T-helper 1 cell (primary cell): ENCODE measurements at regions not wholly inside any gene's neighbourhood (a gene's known extent, or its start where the extent isn't known, plus 50 kb on each side); places are given as distances from the start of the nearest gene placed in this dataset.

Experiments
- DNase-seq, 5 donors: peaks; one replicate each; pipeline ENCODE4 v3.0.0-alpha.2; 2012 to 2020

DNA sequence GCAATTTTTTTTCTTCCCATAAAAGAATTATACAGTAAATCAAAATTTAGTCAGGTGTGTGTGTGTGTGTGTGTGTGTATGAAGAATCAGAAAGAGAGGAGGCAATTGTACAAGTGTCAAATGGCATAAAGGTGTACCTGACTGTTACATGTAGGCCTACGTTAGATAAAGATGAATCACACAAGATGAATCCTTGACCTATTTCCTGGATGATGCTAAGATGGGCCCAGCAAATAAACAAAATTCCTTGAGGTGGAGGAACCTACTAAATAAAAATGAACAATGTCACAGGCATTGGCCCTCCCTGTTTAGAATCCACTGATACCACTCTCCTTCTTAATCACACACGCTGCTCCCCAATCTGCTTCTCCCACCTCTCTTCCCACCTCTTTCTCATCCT, 79.7 kb upstream of the LRATD1 start:
- DNase-seq, result no peak

DNA sequence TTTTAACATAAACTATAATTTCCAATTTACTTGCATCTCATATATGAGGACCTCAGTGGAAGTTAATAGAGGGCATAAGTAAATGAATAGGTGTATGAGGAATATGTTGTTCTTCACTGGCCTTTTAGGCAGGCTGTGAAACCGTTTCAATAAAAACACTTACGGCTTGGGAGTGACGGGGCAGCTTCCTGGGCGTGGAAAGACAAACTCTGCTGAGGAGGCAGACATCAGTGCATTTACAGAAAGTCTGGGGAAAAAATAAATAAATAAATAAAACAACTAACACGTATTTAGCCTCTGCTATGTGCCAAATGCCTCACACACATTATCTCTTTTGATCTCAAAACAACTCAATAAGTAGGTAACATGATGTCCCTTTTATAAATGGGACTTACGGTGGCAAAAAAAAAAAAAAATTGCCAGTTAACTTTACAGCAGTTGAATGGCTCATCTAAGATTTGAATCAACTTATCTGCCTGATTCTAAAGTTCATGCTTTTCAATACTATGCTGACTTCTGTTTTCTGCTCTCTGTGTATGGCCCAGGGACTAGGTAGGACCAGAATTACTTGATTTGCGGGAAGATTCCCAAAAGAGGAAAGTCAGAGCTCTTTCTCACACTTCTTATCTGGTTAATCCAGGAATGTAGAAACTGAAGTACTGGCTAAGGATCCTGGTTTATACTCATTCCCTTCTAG, 77.5 kb upstream of the LRATD1 start:
- DNase-seq, result no peak

DNA sequence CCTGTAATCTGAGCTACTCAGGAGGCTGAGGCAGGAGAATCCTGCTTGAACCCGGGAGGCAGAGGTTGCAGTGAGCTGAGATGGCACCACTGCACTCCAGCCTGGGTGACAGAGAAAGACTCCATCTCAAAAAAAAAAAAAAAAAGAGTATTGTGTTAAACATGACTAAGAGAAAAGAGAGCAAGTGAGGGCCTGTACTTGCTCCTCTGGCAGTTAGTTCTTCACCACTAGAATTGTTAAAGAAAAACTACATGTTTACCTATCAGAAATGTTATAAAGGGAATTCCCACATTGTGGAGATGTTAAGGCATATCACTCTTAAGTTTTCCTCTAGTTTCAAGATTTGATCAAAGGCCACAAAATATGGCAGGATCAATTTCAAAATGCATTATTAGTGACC, 75.4 kb upstream of the LRATD1 start:
- DNase-seq, result no peak

DNA sequence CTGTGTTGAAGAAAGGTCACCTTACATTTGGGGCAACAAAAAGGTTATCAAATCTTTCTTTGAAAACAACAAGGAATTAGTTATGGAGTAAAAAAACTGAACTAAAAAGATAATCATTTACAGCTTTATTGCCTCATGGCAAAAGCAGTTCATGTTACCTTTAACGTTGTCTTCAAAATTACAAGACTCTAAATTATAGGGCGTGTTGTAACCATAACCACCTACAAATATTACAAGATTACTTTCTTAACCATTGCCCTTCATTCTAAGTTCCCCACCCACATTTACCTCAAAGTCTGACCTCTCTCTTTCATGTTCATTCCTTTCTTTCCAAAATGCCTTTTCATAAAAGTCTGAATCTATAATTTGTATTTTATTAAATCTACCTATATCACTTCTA, 74.6 kb upstream of the LRATD1 start:
- no peak for DNase-seq

DNA sequence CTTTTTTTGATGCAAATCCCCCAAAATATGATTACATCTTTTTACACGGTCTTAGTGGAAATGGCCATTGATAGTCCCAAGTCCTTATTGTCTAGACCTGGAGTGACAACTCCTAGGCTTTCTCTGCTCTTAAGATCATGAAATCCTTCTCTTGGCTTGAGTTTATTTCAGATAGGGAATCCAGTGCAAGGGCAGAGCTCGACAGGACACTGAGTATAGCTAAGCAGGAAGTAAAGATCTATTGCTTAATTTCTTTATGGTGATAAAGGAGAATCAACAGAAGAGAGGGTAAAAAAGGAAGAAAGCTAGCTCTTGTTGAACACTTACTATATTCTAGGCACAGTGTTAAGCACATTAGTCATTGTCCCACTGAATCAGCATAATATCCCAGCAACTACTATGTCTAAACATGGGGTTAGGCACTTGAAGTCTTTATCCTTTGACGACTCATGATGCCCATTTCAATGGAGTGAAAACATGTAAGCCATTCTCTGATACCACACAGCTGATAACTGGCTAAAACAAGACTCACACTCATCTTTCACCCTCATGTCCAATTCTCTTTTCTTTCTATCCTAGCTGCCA, 74.1 kb upstream of the LRATD1 start:
- no peak for DNase-seq

DNA sequence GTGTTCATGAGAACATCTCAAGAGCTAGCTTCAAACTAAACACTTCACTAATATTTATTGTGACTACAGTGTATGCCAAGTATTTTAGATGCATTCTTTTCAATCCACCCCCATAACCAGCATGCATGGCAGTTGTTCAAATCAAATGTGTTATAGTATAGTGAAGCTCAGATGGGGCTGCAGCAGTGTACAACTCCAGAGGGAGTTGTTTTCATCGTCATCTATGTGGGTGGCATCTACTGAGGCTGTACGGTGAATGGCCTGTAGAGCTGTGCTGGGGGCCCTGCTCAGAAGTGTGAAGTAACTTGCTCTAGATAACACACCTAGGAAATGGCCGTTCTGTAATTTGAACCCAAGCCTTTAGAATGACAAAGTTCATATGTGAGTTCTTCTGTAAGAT, 71.8 kb upstream of the LRATD1 start:
- no peak for DNase-seq

DNA sequence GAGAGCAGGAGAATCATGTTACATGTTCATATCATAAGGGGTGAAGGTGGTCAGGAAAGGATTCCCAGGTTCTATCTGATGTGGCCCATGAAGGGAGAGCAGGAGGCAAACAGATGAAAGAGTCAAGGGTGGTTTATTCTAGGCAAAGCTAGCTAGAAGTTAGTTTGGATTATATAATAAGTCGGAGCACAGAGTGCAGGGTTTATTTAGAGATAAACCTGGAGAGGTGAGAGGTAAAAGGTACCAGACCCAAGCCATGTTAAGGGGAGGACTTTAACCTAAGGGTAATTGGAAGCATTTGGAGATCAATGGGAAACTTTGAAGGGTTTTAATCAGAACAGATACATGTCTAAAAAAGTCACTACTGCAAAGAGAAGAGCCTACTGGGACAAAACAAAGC, 69.2 kb upstream of the LRATD1 start:
- no peak for DNase-seq

DNA sequence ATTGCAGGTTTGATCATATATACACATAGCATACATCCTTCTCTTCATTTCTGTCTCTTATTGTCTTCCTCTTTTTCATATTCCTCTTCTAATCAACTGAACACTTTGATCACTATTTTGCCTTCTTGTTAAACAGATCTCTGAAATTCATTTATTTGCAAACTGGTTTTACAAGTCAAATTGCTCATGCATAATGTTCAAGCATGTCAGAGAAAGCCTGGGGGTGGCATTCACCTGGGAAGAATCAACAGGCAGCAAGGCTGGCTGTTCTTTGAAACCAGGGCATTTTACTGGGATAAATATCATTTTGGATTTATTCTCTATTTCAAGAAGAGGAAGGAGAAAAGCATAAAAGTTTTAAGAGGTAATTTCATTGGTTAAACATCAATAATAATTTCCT, 66.9 kb upstream of the LRATD1 start:
- no peak for DNase-seq

DNA sequence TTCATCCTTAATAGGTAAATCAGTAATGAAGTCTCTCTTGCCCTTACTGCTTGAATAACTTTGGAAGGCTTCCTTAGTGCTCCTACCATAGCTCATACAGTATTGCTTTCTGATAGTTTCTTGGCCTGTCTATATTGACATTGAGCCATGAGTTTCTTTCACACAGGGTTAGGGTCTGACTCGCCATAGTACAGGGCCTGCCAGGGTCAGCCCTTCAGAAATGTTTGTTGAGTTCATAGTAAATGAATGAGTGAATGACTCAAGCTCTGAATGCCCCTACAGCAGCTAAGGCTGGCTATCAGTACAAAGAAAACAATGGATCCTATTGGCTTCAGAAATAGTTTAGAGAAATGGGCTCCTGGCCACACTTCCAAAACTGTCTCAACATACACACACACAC, 65.0 kb upstream of the LRATD1 start:
- no peak for DNase-seq

DNA sequence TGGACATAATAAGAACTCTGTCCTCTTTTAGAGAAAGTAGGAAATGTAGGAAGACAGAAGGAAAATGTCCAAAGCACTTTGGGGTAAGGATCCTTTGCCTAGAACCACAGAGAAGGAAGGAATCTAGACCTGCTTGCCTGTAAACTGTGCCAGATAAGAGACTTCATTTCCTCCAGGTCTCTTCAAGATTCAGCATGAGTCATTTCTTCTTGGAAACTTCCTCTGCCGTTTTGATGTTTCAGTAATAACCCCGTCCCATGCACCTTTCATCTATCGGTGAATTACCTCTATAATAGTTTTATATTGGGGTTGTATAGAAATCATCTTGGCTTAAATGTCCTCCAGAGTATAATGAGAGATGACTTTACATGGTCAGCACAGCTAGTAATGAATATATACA, 63.2 kb upstream of the LRATD1 start:
- DNase-seq, result no peak

DNA sequence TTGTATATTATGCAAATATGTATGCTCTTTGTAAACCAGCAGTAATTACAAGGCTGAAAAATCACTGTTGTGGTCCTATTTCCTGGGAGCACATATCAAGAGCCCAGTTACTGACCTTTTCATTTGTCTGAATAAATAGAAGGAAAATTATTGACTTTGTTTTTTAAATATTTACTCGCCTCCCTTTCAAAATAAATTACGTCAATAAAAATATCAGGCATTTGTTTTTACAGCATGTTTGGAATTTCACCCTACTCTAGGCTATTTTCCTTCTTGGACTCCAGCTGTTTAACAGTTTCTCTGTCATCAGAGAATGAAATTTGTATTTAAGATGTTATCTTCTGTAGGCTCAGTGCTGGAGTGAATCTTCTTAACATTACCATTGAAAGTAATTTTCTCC, 59.9 kb upstream of the LRATD1 start:
- DNase-seq, result no peak

DNA sequence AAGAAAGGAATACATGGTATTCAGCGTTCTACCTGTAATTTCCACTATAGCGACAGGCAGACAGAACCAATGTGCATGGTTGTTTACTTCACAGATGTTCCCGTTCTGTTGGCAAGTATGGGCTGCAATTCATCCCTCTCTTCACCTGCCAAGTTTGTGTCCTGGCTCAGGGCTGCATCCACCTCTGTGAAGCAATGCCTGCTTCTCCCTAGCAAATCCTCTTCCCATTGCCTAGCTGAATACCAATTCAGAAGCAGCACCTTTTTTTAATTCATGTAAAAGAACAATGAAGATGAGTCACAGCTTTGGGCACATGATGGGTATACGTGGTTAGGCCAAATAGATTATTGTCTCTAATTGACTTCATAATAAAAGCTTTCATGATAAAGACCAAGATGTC, 54.7 kb upstream of the LRATD1 start:
- no peak for DNase-seq
